GM19035 (cell line): ENCODE measurements at regions not wholly inside any gene's neighbourhood (a gene's known extent, or its start where the extent isn't known, plus 50 kb on each side); places are given as distances from the start of the nearest gene placed in this dataset.
A peak's percentile ranks its signal among the peaks of the same experiment; 100 is the strongest.
"Not testable (repeated sequence)": the region's sequence is repeated elsewhere in the genome, so short reads cannot be mapped to it uniquely, and the experiment has no call there.

ENCODE experiments used
- ATAC-seq: cut with Tn5 transposase; IDR thresholded peaks from one replicate; pipeline ENCODE4 v1.9.1; 2021; ENCODE audit not compliant: unreplicated experiment

- no peak for ATAC-seq
Measured at GRCh38 chr11:129723761-129724162, 91.9 kb upstream of the TMEM45B start.

GRCh38 chr11:129724866-129725265 is 90.8 kb upstream of the TMEM45B start:
- ATAC-seq: no peak

- ATAC-seq: no peak
Measured at GRCh38 chr11:129726179-129726578, 89.5 kb upstream of the TMEM45B start.

GRCh38 chr11:129728581-129728980 is 87.1 kb upstream of the TMEM45B start:
- ATAC-seq: no peak

GRCh38 chr11:129729216-129729615 is 86.4 kb upstream of the TMEM45B start:
- no peak for ATAC-seq

- no peak for ATAC-seq
Measured at GRCh38 chr11:129729823-129730222, 85.8 kb upstream of the TMEM45B start.

- ATAC-seq: no peak
Measured at GRCh38 chr11:129731316-129731715, 84.3 kb upstream of the TMEM45B start.

GRCh38 chr11:129732941-129733340 is 82.7 kb upstream of the TMEM45B start:
- no peak for ATAC-seq

- no peak for ATAC-seq
Measured at GRCh38 chr11:129733384-129733783, 82.3 kb upstream of the TMEM45B start.

- ATAC-seq: no peak
Measured at GRCh38 chr11:129733981-129734380, 81.7 kb upstream of the TMEM45B start.

GRCh38 chr11:129734654-129735053 is 81.0 kb upstream of the TMEM45B start:
- ATAC-seq: no peak

- ATAC-seq: no peak
Measured at GRCh38 chr11:129737831-129738230, 77.8 kb upstream of the TMEM45B start.

GRCh38 chr11:129738242-129738641 is 77.4 kb upstream of the TMEM45B start:
- no peak for ATAC-seq

- ATAC-seq: no peak
Measured at GRCh38 chr11:129739339-129739738, 76.3 kb upstream of the TMEM45B start.

- no peak for ATAC-seq
Measured at GRCh38 chr11:129740125-129740719, 75.4 kb upstream of the TMEM45B start.

- ATAC-seq: no peak
Measured at GRCh38 chr11:129743112-129743815, 72.4 kb upstream of the TMEM45B start.

- no peak for ATAC-seq
Measured at GRCh38 chr11:129747071-129747470, 68.6 kb upstream of the TMEM45B start.

GRCh38 chr11:129749141-129749540 is 66.5 kb upstream of the TMEM45B start:
- no peak for ATAC-seq

- ATAC-seq: peak; percentile 86
Measured at GRCh38 chr11:129750343-129751292, 65.0 kb upstream of the TMEM45B start.

- no peak for ATAC-seq
Measured at GRCh38 chr11:129751511-129751910, 64.1 kb upstream of the TMEM45B start.

- not testable (repeated sequence) for ATAC-seq
Measured at GRCh38 chr11:129763569-129763968, 52.1 kb upstream of the TMEM45B start.

GRCh38 chr11:129764204-129764603 is 51.4 kb upstream of the TMEM45B start:
- not testable (repeated sequence) for ATAC-seq
